ENCODE measurements at regions not wholly inside any gene's neighbourhood (a gene's known extent, or its start where the extent isn't known, plus 50 kb on each side); places are given as distances from the start of the nearest gene placed in this dataset.

DNA sequence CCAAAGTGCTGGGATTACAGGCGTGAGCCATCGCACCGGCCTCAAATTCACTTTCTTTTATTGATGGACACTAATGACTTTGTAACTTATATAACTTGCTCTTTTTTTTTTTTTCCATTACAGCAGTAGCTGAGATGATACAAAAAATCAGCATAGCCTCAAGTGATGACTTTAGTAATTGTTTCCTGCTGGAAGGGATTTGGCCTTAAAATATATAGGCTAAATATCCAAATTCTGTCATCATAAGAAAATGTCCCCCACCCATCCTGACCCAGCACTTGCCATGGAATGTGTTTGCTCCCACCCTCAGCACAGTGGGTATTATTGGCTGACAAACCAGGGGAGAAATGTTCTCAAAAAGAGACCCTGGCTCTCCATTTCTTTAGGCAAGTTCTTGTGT, 1264.1 kb upstream of the AUTS2 start:
- Histone ChIP-seq H3K4me2 (no peak overlapping the region), H2AFZ (no peak overlapping the region), H3K36me3 (ENCODE audit: insufficient read depth) (peaks cover 8% of the 10 kb centered on the region; the same call in 1 of the 2 replicates), H3K9me2 (ENCODE audit: insufficient read depth) (no peaks in the 10 kb centered on the region), H3K4me1 (ENCODE audit: insufficient read depth) (no peaks in the 10 kb centered on the region), H3K27ac (ENCODE audit: low read depth) (no peak overlapping the region), H3K79me2 (replicated peaks; ENCODE audit: insufficient read depth) (no peaks in the 10 kb centered on the region), H3K4me3 (no peak overlapping the region), H3K27me3 (ENCODE audit: insufficient read depth) (no peaks in the 10 kb centered on the region), H3F3A (replicated peaks; ENCODE audit: low read depth) (no peaks in the 10 kb centered on the region), H4K20me1 (replicated peaks; ENCODE audit: insufficient read depth) (no peaks in the 10 kb centered on the region)
- Mint-ChIP-seq H3K4me1 (no peaks in the 10 kb centered on the region), H3K9me3 (peaks cover 96% of the 10 kb centered on the region), H3K27me3 (ENCODE audit: insufficient read depth, low read depth, poor library complexity) (no peaks in the 10 kb centered on the region), H3K27ac (no peak overlapping the region), H3K4me3 (no peak overlapping the region), H3K36me3 (ENCODE audit: low read depth) (peaks cover 29% of the 10 kb centered on the region)
- TF ChIP-seq NANOG (IDR thresholded peaks at IDR 0.05; ENCODE audit: borderline replicate concordance) (no peak), EZH2 (IDR thresholded peaks at IDR 0.05; ENCODE audit: low read depth, unreplicated experiment) (no peak), EZH2phosphoT487 (IDR thresholded peaks at IDR 0.05; ENCODE audit: unreplicated experiment) (no peak), POLR2AphosphoS5 (IDR thresholded peaks at IDR 0.05; ENCODE audit: low read depth) (no peak), ETS1 (IDR thresholded peaks at IDR 0.05) (no peak), STAT1 (IDR thresholded peaks at IDR 0.05; ENCODE audit: unreplicated experiment) (no peak), ZNF331 (CRISPR knock-in tag; IDR thresholded peaks at IDR 0.05; ENCODE audit: low read depth) (no peak), CREB1 (CRISPR knock-in tag; IDR thresholded peaks at IDR 0.05; ENCODE audit: low read depth) (no peak), ZNF114 (CRISPR knock-in tag; IDR thresholded peaks at IDR 0.05) (no peak), JUNB (IDR thresholded peaks at IDR 0.05; ENCODE audit: unreplicated experiment) (no peak)
- TF ChIP-seq, protein P1, sequence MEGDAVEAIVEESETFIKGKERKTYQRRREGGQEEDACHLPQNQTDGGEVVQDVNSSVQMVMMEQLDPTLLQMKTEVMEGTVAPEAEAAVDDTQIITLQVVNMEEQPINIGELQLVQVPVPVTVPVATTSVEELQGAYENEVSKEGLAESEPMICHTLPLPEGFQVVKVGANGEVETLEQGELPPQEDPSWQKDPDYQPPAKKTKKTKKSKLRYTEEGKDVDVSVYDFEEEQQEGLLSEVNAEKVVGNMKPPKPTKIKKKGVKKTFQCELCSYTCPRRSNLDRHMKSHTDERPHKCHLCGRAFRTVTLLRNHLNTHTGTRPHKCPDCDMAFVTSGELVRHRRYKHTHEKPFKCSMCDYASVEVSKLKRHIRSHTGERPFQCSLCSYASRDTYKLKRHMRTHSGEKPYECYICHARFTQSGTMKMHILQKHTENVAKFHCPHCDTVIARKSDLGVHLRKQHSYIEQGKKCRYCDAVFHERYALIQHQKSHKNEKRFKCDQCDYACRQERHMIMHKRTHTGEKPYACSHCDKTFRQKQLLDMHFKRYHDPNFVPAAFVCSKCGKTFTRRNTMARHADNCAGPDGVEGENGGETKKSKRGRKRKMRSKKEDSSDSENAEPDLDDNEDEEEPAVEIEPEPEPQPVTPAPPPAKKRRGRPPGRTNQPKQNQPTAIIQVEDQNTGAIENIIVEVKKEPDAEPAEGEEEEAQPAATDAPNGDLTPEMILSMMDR (conservative IDR thresholded peaks at IDR 0.05; ENCODE audit: low read depth in 2 of 2), result no peak
- TF ChIP-seq, protein P2, sequence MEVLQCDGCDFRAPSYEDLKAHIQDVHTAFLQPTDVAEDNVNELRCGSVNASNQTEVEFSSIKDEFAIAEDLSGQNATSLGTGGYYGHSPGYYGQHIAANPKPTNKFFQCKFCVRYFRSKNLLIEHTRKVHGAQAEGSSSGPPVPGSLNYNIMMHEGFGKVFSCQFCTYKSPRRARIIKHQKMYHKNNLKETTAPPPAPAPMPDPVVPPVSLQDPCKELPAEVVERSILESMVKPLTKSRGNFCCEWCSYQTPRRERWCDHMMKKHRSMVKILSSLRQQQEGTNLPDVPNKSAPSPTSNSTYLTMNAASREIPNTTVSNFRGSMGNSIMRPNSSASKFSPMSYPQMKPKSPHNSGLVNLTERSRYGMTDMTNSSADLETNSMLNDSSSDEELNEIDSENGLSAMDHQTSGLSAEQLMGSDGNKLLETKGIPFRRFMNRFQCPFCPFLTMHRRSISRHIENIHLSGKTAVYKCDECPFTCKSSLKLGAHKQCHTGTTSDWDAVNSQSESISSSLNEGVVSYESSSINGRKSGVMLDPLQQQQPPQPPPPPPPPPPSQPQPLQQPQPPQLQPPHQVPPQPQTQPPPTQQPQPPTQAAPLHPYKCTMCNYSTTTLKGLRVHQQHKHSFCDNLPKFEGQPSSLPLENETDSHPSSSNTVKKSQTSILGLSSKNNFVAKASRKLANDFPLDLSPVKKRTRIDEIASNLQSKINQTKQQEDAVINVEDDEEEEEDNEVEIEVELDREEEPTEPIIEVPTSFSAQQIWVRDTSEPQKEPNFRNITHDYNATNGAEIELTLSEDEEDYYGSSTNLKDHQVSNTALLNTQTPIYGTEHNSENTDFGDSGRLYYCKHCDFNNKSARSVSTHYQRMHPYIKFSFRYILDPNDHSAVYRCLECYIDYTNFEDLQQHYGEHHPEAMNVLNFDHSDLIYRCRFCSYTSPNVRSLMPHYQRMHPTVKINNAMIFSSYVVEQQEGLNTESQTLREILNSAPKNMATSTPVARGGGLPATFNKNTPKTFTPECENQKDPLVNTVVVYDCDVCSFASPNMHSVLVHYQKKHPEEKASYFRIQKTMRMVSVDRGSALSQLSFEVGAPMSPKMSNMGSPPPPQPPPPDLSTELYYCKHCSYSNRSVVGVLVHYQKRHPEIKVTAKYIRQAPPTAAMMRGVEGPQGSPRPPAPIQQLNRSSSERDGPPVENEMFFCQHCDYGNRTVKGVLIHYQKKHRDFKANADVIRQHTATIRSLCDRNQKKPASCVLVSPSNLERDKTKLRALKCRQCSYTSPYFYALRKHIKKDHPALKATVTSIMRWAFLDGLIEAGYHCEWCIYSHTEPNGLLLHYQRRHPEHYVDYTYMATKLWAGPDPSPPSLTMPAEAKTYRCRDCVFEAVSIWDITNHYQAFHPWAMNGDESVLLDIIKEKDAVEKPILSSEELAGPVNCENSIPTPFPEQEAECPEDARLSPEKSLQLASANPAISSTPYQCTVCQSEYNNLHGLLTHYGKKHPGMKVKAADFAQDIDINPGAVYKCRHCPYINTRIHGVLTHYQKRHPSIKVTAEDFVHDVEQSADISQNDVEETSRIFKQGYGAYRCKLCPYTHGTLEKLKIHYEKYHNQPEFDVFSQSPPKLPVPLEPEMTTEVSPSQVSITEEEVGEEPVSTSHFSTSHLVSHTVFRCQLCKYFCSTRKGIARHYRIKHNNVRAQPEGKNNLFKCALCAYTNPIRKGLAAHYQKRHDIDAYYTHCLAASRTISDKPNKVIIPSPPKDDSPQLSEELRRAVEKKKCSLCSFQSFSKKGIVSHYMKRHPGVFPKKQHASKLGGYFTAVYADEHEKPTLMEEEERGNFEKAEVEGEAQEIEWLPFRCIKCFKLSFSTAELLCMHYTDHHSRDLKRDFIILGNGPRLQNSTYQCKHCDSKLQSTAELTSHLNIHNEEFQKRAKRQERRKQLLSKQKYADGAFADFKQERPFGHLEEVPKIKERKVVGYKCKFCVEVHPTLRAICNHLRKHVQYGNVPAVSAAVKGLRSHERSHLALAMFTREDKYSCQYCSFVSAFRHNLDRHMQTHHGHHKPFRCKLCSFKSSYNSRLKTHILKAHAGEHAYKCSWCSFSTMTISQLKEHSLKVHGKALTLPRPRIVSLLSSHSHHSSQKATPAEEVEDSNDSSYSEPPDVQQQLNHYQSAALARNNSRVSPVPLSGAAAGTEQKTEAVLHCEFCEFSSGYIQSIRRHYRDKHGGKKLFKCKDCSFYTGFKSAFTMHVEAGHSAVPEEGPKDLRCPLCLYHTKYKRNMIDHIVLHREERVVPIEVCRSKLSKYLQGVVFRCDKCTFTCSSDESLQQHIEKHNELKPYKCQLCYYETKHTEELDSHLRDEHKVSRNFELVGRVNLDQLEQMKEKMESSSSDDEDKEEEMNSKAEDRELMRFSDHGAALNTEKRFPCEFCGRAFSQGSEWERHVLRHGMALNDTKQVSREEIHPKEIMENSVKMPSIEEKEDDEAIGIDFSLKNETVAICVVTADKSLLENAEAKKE (CRISPR knock-in tag; IDR thresholded peaks at IDR 0.05), result no peak
- DNase-seq (ENCODE audit: low spot score) (no peak), ATAC-seq (no peak)
